DND-41 (cell line): ENCODE measurements at regions not wholly inside any gene's neighbourhood (a gene's known extent, or its start where the extent isn't known, plus 50 kb on each side); places are given as distances from the start of the nearest gene placed in this dataset.

Experiments used
- ATAC-seq: fragments of 200-7000 bp; cut with Tn5 transposase; 3 replicates; pipeline ENCODE4 v1.9.1; 2021; ENCODE audit warnings: low read depth; ENCODE audit not compliant: insufficient read depth
- DNase-seq: peaks from one replicate; pipeline ENCODE4 v3.0.0-alpha.2; 2020
- H2AFZ ChIP-seq: 2 replicates; pipeline ENCODE4 v1.6.0; 2012; ENCODE audit warnings: low read depth, low read length
- H3K27ac ChIP-seq: 2 replicates; pipeline ENCODE4 v1.5.1; 2012; ENCODE audit warnings: low read length, inconsistent platforms
- H3K27me3 ChIP-seq: fragments of 200-600 bp; sonication (generic); 2 replicates; pipeline ENCODE4 v1.6.0; 2012; ENCODE audit warnings: low read length, mild to moderate bottlenecking, inconsistent platforms; ENCODE audit not compliant: insufficient read depth, poor library complexity
- H3K36me3 ChIP-seq: 2 replicates; pipeline ENCODE4 v1.5.1; 2012; ENCODE audit warnings: low read length, inconsistent platforms; ENCODE audit not compliant: insufficient read depth
- H3K4me1 ChIP-seq: 2 replicates; pipeline ENCODE4 v1.5.1; 2012; ENCODE audit warnings: mild to moderate bottlenecking, low read length; ENCODE audit not compliant: insufficient read depth
- H3K4me2 ChIP-seq: 2 replicates; pipeline ENCODE4 v1.6.0; 2012; ENCODE audit warnings: mild to moderate bottlenecking, moderate library complexity, low read length, inconsistent platforms; ENCODE audit not compliant: insufficient read depth
- H3K4me3 ChIP-seq, 2 experiments: fragments of 200-600 bp in 1 of 2; shearing (Covaris generic) in 1 of 2; 2 replicates each; pipeline ENCODE4 v1.5.1; 2012 to 2016; ENCODE audit warnings: inconsistent platforms in 2 of 2, low read length in 2 of 2, mild to moderate bottlenecking in 2 of 2, low read depth in 1 of 2, moderate library complexity in 1 of 2
- H3K79me2 ChIP-seq: 2 replicates; pipeline ENCODE4 v1.6.0; 2012; ENCODE audit warnings: low read length, inconsistent platforms; ENCODE audit not compliant: insufficient read depth
- H3K9ac ChIP-seq: 2 replicates; pipeline ENCODE4 v1.6.0; 2012; ENCODE audit warnings: low read depth, mild to moderate bottlenecking, inconsistent platforms, low read length, moderate library complexity
- H3K9me3 ChIP-seq: 2 replicates; pipeline ENCODE4 v1.5.1; 2012; ENCODE audit warnings: low read length, moderate library complexity, mild to moderate bottlenecking, inconsistent platforms; ENCODE audit not compliant: insufficient read depth, severe bottlenecking
- H4K20me1 ChIP-seq: 2 replicates; pipeline ENCODE4 v1.6.0; 2012; ENCODE audit warnings: low read length; ENCODE audit not compliant: insufficient read depth
- EZH2 ChIP-seq: IDR thresholded peaks from 3 replicates; pipeline ENCODE4 v1.6.1; 2012; ENCODE audit warnings: borderline replicate concordance, low read depth, mild to moderate bottlenecking, moderate library complexity, low read length, inconsistent platforms; ENCODE audit not compliant: severe bottlenecking
- TF ChIP-seq, protein P1 (sequence below): IDR thresholded peaks from 2 replicates; pipeline ENCODE4 v1.5.1; 2012; ENCODE audit warnings: borderline replicate concordance, low read length, moderate library complexity, mild to moderate bottlenecking; ENCODE audit not compliant: poor library complexity, severe bottlenecking; ENCODE audit errors: extremely low read depth

DNA sequence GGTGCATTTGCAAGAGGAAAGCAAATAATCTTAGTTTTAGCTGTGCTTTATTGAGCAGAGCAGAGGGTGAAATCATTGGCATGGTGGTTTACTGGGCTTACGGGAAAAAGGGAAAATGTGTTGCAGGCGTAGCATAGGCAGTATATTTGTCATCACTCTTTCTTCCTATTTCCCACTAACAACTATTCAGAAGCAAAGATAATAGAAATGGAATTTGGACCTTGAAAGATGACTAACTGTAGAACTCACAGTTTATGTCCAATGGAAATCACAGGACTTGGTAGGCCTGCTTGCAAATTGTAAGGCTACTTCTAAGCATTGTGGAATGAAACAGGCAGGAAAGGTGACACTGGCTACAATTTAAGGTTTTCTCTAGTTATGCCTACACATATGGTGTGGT, 611.9 kb upstream of the MAN1A1 start:
- no peaks in the 10 kb centered on the region for H3K27me3 ChIP-seq
- no peak for DNase-seq
- no peak for TF ChIP-seq EZH2
- TF ChIP-seq, protein P1, sequence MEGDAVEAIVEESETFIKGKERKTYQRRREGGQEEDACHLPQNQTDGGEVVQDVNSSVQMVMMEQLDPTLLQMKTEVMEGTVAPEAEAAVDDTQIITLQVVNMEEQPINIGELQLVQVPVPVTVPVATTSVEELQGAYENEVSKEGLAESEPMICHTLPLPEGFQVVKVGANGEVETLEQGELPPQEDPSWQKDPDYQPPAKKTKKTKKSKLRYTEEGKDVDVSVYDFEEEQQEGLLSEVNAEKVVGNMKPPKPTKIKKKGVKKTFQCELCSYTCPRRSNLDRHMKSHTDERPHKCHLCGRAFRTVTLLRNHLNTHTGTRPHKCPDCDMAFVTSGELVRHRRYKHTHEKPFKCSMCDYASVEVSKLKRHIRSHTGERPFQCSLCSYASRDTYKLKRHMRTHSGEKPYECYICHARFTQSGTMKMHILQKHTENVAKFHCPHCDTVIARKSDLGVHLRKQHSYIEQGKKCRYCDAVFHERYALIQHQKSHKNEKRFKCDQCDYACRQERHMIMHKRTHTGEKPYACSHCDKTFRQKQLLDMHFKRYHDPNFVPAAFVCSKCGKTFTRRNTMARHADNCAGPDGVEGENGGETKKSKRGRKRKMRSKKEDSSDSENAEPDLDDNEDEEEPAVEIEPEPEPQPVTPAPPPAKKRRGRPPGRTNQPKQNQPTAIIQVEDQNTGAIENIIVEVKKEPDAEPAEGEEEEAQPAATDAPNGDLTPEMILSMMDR = no peak
- H3K79me2 ChIP-seq = no peaks in the 10 kb centered on the region
- no peak overlapping the region for H3K4me2 ChIP-seq
- H2AFZ ChIP-seq = no peak overlapping the region
- H3K4me1 ChIP-seq = no peaks in the 10 kb centered on the region
- no peaks in the 10 kb centered on the region for H4K20me1 ChIP-seq
- no peaks in the 10 kb centered on the region for H3K36me3 ChIP-seq
- no peak overlapping the region for H3K4me3 ChIP-seq
- ATAC-seq = no peak
- H3K9me3 ChIP-seq = no peaks in the 10 kb centered on the region
- no peak overlapping the region for H3K27ac ChIP-seq
- no peak overlapping the region for H3K9ac ChIP-seq

DNA sequence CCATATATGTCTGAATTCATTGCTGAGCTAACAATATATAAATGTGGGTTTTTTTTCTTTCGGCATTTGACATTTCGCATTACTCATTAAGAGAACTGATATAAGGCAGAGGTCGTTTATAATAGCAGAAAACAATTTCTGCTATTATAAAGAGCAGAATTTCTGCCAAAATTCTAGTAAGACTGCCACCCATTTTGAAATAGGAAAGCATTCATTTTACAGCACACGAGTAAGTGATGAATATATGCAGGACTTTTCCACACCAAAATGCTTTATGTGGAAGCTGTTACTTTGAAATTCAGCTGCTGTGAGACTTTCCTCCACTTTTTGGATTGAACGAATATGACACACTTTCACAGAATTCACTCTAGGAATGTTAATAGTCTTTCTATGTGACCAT, 610.9 kb upstream of the MAN1A1 start:
- no peaks in the 10 kb centered on the region for H3K36me3 ChIP-seq
- TF ChIP-seq, protein P1 = no peak
- no peak for TF ChIP-seq EZH2
- no peak for DNase-seq
- no peaks in the 10 kb centered on the region for H4K20me1 ChIP-seq
- H3K4me1 ChIP-seq = no peaks in the 10 kb centered on the region
- no peak overlapping the region for H3K4me2 ChIP-seq
- H3K27ac ChIP-seq = no peak overlapping the region
- H3K79me2 ChIP-seq = no peaks in the 10 kb centered on the region
- no peak overlapping the region for H2AFZ ChIP-seq
- no peak overlapping the region for H3K9ac ChIP-seq
- no peaks in the 10 kb centered on the region for H3K9me3 ChIP-seq
- no peak for ATAC-seq
- H3K27me3 ChIP-seq = no peaks in the 10 kb centered on the region
- H3K4me3 ChIP-seq = no peak overlapping the region

DNA sequence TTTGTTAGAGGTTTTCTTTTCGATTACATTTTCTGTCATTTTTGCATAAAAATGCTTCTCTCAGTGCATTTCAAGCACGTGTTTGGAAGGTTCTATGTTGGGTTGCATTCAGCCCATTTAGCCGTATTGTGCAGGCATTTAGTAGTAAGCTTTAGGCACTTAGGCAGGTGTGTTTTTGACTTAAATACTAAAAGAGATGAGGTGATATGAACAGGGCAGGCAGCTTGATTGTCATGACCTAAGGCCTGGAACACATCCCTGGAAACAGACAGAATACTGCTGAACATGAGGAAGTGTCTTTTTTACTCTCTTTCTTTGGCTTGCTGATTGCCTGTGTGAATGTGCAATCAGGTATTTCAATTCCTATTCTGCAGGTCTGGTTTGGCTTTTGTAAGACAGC, 610.5 kb upstream of the MAN1A1 start:
- Histone ChIP-seq H3K27ac (no peak overlapping the region), H3K27me3 (no peaks in the 10 kb centered on the region), H3K79me2 (no peaks in the 10 kb centered on the region), H3K4me2 (no peak overlapping the region), H3K36me3 (no peaks in the 10 kb centered on the region), H3K4me1 (no peaks in the 10 kb centered on the region), H4K20me1 (no peaks in the 10 kb centered on the region), H2AFZ (no peak overlapping the region), H3K4me3 (no peak overlapping the region), H3K9ac (no peak overlapping the region), H3K9me3 (no peaks in the 10 kb centered on the region)
- no peak for TF ChIP-seq EZH2
- TF ChIP-seq, protein P1 = no peak
- ATAC-seq (no peak), DNase-seq (no peak)

DNA sequence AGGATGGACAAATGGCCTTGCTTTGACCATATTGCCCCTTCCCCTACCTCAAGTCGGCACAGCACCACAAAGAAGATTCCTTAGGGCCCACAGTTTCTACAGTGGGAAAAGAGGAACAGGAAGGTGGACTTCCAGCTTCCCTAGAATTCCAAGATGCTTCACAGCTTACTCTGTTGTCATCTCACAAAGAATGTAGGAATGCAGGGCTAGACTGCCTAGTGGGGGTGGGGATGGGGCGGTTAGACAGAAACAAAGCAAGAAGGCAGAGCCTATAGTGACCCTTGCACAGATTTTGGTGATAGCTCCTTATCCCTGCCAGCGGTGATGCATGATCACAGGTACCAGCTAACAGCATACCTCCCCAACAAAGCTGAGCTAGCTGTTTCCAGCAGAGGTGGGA, 607.6 kb upstream of the MAN1A1 start:
- ATAC-seq (no peak), DNase-seq (no peak)
- no peak for TF ChIP-seq EZH2
- TF ChIP-seq, protein P1 = no peak
- no peak overlapping the region for H3K27ac ChIP-seq
- H3K79me2 ChIP-seq = no peaks in the 10 kb centered on the region
- H4K20me1 ChIP-seq = no peaks in the 10 kb centered on the region
- no peaks in the 10 kb centered on the region for H3K27me3 ChIP-seq
- no peaks in the 10 kb centered on the region for H3K36me3 ChIP-seq
- no peak overlapping the region for H3K9ac ChIP-seq
- no peaks in the 10 kb centered on the region for H3K9me3 ChIP-seq
- H3K4me2 ChIP-seq = no peak overlapping the region
- H3K4me1 ChIP-seq = no peaks in the 10 kb centered on the region
- H2AFZ ChIP-seq = no peak overlapping the region
- H3K4me3 ChIP-seq = no peak overlapping the region
